ENCODE measurements at regions not wholly inside any gene's neighbourhood (a gene's known extent, or its start where the extent isn't known, plus 50 kb on each side); places are given as distances from the start of the nearest gene placed in this dataset.

DNA sequence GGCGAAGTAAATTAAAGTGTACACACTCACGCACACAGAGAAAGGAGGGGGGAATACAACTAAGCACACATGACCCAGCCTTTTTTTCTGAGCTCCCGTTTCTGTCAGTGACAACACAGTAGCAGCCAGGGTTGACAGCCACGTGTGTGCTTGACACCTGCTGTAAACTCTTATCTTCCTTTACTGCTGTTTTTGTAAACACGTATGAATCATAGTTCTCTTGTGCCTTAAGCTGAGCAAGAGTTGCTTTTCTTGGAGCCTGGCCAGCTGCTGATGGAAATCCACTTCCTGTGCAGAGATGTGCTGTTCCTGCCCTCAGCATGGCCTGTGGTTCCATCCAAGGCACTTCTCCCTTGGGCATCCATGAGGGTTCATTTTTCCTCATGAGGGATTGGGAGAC is 561.9 kb downstream of the GALR1 start:
- DNase-seq (ENCODE audit: low read depth in 2 of 3, low spot score in 2 of 3) = no peak

DNA sequence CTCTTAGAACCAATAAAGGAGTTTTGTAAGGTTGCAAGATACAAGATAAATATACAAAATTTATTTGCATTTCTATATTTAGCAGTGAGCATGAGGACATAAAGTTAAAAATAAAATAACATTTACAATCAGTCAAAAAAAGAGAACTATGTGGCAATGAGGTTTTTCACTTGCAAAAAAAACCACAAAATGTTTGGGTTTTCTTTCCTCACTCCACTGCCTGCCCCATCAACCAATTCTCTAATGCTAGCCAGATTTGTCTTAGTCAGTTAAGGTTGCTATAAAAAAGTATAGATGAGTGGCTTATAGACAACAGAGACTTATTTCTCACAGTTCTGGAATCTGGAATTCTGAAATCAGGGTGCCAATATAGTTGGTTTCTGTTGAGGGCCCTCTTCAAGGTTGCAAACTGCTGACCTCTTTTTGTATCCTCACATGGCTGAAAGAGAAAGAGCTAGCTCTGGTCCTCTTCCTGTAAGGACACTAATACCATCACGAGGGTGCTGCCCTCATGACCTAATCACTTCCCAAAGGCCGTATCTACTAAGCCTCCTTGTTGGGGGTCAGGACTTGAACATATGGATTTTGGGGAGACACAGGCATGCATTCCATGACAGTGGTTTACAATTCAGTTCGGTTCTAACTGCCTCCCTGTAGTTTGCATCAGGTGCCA is 566.2 kb downstream of the GALR1 start:
- peak in 1 of 3 donors; percentile 24 for DNase-seq (ENCODE audit: low read depth in 2 of 3, low spot score in 2 of 3)

DNA sequence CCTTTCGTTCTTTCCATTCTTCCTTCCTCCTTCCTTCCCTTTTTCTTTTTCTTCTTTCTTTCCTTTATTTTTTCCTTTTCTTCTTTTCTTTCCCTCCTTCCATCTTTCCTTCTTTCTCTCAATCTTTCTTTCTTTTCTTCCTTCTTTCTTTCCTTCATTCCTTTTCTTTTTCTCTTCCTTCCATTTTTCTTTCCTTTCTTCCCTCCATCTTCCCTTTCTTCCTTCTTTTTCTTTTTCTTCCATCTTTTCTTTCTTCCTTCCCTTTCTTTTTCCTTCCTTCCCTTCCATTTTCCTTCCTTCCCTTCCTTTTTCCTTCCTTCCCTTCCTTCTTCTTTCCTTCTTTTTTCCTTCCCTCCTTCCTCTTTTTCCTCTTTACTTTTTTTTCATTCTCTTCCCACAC is 568.7 kb downstream of the GALR1 start:
- no peak for DNase-seq (ENCODE audit: low read depth in 2 of 3, low spot score in 2 of 3)

DNA sequence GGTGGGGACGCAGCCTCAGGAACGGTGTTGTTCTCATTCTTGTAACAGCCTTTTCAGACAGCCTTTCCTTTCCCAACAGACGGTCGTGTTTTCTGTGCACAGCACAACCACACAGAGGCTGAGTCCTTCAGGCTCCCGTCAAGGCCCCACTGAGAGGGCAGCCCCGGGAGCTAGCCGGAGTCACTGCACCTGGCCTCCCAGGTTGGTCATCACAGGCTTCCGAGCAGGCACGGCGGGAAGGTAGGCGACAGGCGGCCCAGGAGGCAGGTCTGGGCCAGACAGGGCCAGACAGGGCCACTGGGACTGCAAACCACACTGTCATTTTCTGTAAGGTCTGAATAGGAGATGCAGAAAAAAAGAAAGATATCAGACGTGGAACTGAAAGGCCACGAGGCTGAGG is 570.8 kb downstream of the GALR1 start:
- no peak for DNase-seq (ENCODE audit: low read depth in 2 of 3, low spot score in 2 of 3)

DNA sequence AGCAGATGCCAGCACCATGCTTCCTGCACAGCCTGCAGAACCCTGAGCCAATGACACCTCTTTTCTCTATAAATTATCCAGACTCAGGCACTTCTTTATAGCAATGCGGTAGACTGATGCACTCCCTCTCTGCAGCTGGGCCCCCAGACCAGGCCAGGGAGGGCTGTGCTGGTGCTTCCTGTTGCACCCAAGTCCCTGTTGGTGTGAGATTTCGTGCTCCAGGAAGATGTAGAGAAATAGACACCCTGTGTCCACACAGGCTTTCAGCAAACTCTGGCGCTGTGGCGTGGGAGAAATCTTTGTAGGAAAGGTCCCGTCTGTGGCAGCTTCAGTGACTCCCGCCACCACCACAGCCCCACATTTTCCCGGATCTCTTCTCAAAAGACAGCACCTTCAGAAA is 572.2 kb downstream of the GALR1 start:
- no peak for DNase-seq (ENCODE audit: low read depth in 2 of 3, low spot score in 2 of 3)

DNA sequence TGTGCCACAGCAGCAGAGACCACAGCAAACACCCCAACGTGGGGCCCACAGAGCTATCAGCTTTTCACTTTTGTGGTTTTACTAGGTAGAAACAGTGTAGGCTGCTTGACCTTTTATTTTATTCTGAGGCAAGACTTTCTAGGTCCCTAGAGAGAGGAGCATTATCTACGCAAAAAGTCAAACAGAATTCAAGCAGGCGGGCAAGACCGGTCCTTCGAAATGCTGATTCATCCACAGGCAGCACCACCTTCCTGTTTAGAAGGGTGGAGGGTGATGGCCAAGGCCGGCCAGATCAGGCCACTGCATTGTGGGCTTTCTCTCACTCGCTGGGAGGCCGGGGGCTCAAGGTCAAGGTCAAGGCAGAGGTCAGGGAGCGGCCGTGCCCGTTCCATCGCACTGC is 573.0 kb downstream of the GALR1 start:
- peak in 1 of 3 donors; percentile 19 for DNase-seq (ENCODE audit: low read depth in 2 of 3, low spot score in 2 of 3)

DNA sequence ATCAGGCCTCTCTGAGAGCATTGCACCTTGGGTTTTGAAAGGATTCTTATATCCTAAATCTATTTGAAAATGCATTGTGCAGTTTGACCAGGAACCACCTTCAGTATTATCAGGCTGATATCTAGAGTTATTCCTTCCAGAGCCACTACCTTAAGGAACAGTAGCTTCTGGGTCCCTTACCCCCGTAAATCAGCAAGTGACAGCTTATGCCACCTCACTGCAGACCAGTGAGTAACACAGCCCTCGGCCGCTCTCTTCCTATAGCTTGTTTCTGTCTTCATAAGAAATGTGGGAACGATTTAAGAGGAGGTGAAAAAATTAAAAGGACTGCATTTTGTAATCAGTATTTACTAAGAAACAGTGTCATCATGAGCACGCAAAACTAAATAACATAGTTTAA is 584.2 kb downstream of the GALR1 start:
- DNase-seq (ENCODE audit: low read depth in 2 of 3, low spot score in 2 of 3) = no peak

DNA sequence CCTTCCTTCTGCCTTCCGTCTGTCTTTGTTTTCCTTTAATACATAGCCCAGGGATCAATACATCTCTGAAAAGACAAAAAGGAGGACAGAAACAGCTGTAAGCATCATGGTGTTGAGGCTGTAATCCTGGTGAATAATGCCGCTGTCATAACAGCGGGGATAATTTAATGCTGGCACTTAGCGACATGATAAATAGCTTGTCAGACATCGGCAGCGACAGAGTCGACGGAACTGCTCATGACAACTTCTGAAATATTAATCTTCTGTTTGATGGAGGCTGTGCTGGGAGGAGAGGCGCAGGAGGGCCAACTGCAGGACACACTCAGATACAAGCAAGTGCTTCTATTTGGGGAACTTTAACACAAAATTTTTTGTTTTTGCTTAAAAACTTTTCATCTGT is 602.2 kb downstream of the GALR1 start:
- peak in 2 of 3 donors; percentile 22 to 70 for DNase-seq (ENCODE audit: low read depth in 2 of 3, low spot score in 2 of 3)

DNA sequence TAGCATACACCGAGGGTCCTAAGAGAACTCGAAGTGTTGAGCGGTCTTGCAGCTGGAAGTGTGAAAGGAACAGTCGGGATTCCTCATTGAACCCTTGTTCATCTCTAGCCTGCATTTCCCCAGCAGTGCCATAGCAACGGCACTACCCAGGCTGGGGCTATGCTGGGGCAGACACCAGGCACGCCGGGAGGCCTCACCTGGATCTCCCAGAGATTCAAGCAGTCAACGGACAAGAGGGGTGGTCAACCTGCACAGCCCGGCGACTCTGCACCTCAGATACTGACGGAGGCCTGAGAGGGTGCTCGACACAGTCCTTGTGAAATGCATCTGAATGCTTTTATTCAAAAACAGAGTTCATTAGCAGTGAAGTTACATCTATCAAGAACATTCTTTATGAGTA is 604.2 kb downstream of the GALR1 start:
- DNase-seq (ENCODE audit: low read depth in 2 of 3, low spot score in 2 of 3) = no peak

DNA sequence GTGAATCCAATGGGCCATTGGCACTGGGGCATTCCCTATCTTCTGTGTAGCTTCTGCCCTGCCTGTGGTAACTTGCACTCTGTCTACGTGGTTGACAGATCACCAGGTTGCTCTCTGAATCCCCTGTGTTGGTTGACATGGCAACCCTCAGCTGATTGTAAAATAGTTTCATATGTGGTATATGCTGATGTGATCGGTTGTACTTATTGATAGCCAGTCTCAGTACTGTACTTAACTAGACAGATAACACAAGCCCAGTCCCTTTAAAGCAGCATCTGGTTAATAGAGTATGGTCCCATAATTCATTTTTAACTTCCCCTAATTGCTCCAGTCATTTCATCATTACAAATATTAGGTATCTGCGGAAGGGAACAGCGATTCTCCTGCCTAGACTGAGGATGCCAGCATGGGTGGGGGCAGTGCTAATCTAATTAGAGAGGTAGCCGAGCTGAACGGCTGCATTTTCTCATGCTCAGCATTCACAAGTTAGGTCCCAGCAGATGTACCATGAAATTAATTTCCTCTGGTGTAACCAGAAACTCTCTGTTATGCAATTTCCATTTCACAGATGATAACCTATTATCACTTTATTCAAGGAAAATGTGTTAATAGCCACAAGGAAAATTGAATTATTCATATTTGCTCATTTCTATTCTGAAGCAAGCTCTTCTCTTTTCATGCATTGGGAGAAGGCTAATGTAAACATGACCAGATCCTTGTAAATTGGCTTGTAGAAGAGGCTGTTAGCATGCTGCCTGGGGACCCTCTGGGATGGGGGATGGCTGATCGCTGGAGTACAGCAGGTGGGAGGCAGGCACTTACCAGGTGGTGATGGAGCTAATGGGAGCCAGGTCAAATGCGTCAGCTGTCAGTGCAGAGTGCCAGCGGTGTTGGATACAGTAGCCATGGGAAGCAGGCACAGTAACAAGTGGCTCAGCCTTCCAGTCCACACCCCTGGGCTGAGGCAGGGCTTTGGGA is 608.3 kb downstream of the GALR1 start:
- DNase-seq (ENCODE audit: low read depth in 2 of 3, low spot score in 2 of 3) = no peak

DNA sequence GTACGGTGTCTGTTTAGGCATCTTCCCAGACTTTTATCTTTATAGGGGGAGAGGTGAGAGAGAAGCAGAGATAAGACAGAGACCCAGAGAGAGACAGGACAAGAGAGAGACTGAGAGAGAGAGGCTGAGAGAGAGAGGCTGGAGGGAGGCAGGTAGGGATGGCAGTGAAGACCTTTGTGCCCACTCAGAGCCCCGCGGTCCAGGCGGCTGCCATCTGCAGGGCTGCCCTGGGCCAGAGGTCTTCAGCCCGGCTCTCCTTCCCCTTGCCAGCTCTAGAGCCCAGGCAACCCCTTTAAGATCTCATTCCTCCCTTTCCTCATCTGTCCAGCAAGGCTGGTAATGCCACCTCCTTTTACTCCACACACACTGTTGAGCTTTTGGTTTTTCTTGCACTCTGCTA is 610.0 kb downstream of the GALR1 start:
- no peak for DNase-seq (ENCODE audit: low read depth in 2 of 3, low spot score in 2 of 3)

DNA sequence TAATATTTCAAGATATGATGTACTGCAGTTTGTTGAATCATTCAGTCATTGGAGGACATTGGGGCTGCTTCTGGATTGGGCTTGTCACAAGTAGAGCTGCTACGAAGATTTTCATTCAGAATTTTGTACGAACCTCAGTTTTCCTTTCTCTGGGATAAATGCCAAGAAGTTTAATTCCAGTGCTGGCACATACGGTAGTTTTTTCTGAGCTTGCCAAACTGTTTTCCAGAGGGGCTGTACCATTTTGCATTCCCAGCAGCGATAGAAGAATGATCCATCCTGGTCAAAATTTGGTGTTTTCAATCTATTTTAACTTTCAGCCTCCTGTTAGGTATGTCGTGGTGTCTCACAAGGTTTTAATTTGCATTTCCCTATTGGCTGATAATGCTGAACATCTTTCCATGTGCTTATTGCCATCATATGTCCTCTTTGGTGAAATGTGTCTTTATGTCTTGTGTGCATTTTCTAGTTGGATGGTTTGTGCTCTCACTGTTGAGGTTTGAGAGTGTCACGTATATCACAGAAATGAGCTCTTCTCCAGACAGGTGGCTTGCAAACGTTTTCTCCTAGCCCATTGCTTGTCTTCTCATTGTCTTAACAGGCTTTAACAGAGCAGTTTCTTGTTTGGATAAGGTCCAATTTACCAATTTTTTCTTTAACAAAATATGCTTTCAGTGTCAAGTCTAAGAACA is 612.6 kb downstream of the GALR1 start:
- DNase-seq (ENCODE audit: low read depth in 2 of 3, low spot score in 2 of 3) = no peak

DNA sequence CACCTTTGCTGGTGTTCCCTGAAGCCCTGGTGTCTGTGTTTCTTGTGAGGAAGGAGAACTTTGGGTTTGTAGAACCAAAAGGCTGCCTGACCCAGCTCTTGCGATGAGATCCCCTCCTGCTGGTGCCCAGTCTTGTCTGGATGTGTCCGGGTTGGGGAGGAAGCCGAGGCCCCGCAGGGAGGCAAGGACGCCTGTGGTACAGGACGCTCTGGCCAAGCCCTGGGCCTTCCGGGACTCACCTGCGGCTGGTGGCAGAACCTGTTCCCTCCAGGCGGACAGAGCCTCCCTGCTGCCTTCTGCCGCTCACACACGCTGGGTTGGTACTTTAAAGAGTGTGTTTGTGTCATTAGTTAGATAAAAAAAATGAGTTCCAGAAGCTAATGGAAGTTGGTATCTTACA is 616.2 kb downstream of the GALR1 start:
- DNase-seq (ENCODE audit: low read depth in 2 of 3, low spot score in 2 of 3) = no peak

DNA sequence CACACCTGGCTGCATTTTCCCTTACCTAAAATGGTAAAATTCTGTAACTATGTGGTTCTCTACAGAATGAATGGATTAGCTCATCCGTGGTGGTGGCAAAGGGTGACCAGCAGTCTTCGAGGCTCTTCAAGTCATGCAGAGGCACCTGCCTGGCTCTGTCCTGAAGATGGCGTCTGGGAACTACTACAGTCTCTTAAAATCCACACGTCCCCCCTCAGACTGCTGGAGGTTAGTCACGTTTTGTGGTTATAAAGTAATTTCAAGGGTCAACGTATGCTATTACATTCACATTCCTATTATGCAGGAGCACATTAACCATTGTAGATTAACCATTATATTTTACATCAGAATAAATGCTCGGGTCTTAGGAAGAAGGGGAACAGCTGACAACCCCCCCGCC is 616.7 kb downstream of the GALR1 start:
- no peak for DNase-seq (ENCODE audit: low read depth in 2 of 3, low spot score in 2 of 3)

DNA sequence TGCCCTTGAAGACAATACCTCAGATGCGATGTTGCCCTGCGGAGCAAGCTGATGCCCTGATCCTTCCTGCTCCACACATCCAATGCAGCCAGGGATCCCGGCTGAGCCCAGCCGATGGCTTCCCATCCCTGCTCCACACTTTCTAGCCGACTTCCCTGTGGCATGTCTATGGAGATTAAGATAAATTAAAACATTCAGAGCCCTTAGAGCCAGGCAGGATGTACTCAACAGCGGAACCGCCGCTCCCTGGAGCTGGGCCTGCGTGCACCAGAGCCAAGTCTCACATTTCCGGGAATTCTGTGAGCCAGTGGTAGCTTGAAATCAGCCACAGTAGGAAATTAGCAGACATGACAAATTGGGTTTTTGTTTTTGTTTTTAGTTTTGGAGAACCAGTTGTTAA is 620.6 kb downstream of the GALR1 start:
- DNase-seq (ENCODE audit: low read depth in 2 of 3, low spot score in 2 of 3) = no peak

DNA sequence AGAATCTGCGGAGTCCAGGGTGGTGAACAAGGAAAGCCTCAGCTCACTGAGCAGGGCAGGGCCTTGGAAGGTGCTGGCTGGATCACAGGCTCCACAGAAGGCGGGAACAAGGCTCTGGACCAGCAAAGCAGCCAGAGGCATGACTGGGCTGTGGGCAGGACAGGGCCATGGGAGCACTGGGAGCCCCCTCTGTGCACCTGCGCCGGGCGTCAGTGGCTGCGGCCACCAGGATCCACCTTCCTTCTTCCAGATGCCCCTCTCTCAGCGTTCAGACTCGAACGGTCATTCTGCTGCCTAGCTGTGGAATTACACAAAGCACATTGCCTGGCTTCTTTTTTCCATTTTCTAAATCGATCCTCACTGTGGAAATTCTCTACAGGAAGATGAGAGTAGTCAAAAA is 621.2 kb downstream of the GALR1 start:
- DNase-seq (ENCODE audit: low read depth in 2 of 3, low spot score in 2 of 3) = no peak

DNA sequence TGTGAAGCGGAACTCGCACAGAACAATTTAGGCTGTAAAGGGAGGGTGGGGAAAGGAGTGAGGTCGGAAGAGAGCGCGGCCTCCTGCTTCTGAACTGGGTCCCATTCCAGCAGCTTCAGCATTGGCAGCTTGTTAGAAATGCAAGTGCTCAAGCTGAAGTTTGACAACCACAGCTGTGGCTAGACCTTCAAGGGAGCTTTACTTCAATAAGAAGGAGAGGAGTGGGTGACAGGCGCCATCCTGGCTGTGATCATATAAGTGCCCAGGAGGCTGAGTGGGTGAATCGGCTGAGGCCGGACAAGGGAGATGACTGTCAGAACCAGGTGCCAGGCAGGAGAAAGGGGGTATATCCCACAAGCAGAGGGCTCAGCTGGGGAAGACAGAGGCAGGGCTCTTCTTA is 622.5 kb downstream of the GALR1 start:
- DNase-seq (ENCODE audit: low read depth in 2 of 3, low spot score in 2 of 3) = no peak

DNA sequence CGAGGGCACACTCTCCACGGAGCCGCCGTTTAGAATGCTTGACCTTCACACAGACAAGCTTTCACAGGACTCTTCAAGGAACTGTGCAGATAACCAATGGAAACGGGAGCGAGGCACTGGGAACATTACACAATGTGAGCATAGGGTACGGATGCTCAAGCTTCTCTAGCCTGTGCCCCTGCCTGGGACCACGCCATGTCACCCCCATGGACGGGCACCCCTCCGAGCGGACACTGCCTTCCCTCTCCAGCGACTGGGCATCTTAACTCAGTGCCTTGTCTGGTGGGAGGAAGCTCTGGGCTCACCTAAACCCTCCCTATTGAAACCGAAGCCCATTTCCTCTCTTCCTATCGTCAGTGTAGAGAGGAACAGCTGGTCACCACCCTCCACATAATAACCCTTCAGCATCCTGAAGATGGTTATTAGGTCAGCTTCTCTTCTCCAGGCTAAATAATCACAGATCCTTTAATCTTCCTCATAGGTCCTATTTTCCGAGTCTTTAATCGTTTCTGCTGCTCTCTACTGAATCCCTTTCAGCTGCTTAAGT is 626.7 kb downstream of the GALR1 start:
- DNase-seq (ENCODE audit: low read depth in 2 of 3, low spot score in 2 of 3) = no peak

DNA sequence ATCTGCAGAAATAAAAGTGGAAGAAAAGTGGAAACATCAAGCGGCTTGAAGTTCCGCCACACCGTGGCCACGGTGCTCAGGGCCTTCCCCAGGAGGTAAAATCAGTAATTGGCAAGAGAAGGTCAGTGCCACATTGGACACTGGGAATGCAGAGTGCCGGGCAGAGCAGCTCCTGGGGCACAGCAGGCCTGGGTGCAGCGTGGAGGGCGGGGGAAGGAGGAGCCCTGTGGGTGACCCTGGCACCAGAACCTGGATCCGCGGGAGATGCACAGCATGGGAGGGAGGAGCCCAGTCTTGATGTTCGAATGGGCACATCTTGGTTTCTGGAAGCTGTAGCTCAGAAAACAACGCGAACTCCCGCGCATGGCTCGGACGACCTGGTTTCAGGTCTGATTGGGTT is 630.2 kb downstream of the GALR1 start:
- DNase-seq (ENCODE audit: low read depth in 2 of 3, low spot score in 2 of 3) = no peak

DNA sequence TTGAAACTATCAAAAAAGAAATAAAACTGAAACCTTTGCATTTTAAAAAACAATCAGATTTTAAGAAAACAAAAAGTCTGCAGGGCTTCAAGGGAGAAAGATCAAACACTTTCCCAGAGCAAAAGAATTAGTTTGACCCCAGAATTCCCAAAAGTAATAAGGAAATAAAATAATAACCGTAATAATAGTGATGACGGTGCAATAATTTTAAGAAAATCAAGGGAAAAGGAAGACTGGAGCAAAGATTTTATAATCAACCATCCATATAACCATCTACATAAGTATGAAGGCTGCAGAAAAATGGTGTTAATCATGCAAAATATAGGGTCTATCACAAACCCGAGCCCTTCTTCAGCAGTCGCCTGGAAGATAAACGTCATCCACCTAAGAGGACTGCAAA is 634.8 kb downstream of the GALR1 start:
- DNase-seq (ENCODE audit: low read depth in 2 of 3, low spot score in 2 of 3) = no peak

DNA sequence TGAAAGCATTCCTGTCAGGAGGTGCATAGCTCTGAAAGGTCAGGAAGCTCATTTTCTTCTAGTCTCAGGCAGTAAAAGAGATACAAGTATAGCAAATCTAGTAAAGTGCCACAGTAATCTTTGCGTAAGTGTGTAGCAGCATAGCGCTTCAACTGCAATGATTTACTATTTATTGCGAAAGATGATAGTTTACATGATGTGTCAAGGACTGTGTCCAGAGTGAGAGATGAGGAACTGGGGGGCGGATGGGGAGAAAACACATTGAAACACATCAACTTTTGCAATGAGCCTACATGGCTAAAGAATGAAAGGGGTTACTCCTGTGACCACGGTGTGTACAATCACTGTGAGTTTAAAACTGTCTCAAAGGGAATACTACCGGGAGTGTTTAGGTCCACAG is 644.4 kb downstream of the GALR1 start:
- DNase-seq (ENCODE audit: low read depth in 2 of 3, low spot score in 2 of 3) = no peak
